ENCODE measurements at regions not wholly inside any gene's neighbourhood (a gene's known extent, or its start where the extent isn't known, plus 50 kb on each side); places are given as distances from the start of the nearest gene placed in this dataset.

GRCh38 chr3:87175732-87176131 is 51.4 kb upstream of the CHMP2B start:
- no peak for DNase-seq (ENCODE audit: low spot score)

GRCh38 chr3:87173776-87174175 is 53.3 kb upstream of the CHMP2B start:
- no peak for DNase-seq (ENCODE audit: low spot score)

- DNase-seq (ENCODE audit: low spot score), result no peak
Measured at GRCh38 chr3:87173071-87173470, 54.0 kb upstream of the CHMP2B start.

DNA sequence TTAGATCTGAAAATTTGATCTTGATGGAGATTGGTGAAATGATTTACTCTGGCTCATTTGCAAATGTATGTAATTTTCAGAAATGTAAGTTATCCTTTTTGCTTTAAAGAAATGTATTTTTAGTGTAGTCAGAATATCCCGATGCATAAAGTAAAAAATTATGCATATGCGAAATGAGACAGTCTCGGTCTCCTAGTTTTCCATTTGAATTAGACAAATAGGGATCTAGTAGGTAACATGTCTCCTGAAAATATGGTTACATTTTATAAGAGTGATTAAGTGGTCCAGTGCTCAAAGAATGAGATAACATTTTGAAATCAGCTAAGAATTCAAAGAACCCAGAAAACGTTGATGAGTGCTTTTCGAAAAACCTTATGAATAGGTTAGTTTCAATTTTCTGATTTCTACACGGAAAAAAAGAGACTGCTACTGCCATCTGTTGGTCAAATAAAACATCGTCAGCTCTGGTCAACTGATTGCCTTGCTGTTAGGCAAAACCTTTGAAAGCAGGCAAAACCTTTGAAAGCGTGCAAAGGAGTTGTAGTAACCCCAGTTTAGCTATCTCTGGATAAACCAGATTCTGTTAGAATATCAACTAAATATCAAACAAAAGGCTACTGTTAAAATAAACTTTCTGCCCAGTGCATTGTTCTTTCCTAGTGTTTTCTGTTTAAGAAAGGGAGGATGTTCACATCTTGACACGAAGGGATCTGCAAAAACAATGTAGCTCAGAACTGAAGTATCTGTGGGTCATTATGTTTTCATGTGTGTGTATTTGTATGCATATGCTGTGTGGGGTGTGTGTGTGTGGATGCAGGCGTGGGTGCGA is 59.3 kb upstream of the CHMP2B start:
- peak; percentile 56 for DNase-seq (ENCODE audit: low spot score)

DNA sequence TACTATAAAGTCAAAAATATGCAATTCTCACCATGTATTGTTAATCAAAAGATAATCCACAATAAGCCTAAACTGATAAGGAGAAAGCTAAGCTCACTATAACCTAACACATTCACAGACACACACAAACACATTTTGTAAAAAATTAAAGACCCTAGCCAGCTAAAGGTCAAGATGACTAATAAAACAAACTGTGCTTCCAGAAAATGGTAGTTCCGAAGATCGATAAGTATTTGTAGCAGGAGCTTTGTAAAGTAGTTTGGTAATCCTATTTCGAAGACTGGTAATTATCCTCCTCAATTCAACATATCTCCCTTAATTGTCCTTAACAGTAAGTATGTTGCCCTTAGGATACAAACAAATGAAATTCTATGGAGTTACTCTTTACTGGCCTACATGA is 62.9 kb upstream of the CHMP2B start:
- no peak for DNase-seq (ENCODE audit: low spot score)

- no peak for DNase-seq (ENCODE audit: low spot score)
Measured at GRCh38 chr3:87161851-87162250, 65.3 kb upstream of the CHMP2B start.

DNA sequence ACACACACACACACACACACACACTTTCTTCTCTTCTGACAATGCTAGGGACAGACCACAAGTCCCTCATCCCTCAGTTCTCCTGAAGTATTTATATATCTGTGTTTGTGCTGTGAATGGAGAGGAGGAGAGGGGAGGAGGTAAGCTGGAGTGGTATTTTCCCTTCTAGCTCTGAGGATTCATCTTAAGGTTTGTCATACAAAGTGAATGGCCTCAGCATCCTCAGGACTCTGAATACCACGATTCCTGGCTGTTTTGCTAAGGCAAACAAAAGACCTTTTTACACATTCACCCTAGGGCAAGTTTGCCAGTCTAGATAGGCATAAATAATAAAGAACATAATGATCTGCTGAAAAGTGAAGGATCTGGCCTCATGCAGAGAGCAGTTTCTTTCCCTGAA is 65.7 kb upstream of the CHMP2B start:
- no peak for DNase-seq (ENCODE audit: low spot score)

DNA sequence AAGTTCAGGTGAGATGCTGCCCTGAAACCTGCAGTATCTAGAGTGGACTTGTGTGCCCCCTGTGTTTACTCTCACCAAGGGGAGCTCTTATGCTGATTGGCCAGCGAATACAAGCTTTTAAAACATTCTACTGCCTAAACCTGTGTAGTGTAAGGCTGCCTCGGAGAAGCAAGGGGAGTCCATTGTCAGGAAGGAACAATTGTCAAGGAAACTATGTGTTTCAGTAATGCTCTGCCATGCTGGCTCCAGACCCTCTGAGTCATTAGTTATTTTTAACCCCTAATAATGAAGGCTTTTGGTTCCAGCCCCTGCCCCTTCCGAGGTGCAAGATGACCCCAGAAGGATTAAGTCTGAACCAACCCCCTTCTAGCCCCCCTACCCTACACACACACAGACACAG is 66.1 kb upstream of the CHMP2B start:
- no peak for DNase-seq (ENCODE audit: low spot score)

DNA sequence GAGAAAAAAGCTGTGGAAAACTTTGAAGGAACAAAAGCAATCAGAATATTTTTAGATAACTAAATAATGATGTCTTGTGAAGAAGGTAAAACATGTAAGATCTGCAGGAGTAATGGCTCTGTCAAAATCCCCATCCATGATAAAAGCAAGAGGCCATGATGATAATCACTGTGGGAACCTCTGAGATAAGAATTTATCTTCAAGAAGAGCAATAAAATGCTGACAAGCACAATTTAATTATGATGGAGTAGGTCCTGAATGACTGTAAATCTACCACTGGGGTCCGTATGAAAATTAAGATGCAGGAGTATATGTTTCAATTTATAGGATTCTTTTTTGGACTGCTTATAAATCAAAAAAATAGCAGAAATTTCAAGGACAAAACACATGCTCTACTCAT is 68.3 kb upstream of the CHMP2B start:
- DNase-seq (ENCODE audit: low spot score), result no peak

DNA sequence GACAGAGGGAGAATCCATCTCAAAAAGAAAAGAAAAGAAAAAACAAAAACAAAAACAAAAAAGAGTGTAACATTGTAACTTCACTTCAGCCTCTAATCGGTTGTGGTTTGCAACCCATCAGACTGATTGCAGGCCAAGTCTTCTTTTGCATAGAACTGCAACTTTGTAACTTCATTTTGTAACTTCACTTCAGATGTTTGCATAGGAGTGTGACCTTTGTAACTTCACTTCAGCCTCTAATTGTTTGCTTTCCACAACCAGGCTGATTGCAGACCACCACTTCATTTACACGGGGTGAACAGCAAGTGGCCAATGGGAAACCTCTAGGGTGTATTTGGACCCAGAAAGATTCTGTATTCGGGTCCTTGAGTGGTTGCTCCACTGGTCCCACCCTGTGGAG is 79.1 kb upstream of the CHMP2B start:
- DNase-seq (ENCODE audit: low spot score), result no peak

DNA sequence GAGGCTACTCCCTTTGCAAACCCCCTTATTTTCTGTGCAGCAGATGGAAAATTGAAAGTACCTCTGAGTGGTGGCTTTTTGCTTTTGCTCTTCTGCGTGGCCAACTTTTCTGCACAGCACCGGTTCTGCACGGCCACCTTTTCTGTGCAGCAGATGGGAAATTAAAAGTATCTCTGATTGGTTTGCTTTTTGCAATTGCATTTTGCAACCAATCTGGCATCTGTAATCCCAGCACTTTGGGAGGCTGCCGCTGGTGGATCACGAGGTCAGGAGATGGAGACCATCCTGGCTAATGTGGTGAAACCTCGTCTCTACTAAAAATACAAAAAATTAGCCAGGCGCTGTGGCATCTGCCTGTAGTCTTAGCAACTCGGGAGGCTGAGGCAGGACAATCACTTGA is 79.5 kb upstream of the CHMP2B start:
- no peak for DNase-seq (ENCODE audit: low spot score)

DNA sequence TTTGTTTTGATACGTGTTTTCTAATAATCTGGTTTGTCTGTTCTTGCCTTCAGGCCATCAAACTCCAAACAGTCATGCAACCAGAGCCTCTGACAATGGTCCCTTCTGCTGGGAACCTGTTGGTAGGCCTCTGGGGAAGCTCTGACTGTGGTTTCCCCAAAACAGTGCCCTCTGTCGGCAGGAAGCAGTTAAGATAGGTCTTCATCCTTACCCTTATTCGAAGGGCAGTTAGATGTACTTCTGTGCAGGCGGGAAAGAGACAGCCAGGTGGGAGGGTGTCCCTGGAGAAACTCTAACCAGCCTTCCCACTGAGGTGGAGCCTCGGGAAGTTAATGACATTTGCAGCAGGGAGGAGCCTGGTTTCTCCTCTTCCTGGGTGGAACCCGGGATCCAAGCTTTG is 81.6 kb upstream of the CHMP2B start:
- DNase-seq (ENCODE audit: low spot score), result peak; percentile 44

- no peak for DNase-seq (ENCODE audit: low spot score)
Measured at GRCh38 chr3:87136066-87136596, 91.0 kb upstream of the CHMP2B start.

DNA sequence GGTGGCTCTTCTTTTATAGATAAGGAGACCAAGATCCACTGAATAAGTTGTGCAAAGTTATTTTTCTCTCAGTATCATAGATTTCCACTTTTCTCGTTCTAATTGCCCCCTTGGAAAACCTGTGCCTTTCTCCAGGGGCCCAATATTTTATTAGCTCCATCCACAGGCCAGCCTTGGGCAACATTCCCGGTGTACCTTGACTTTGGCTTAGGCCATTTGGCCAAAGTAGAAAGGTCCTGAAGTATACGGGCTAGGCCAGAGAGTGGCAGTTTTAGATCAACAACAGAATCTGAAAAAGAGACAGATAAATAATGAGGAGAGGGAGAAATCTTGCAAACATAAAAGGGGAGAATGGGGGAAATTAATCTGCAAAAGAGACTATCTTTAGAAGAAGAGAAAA is 91.7 kb upstream of the CHMP2B start:
- no peak for DNase-seq (ENCODE audit: low spot score)

- DNase-seq (ENCODE audit: low spot score), result no peak
Measured at GRCh38 chr3:87132801-87133200, 94.3 kb upstream of the CHMP2B start.

DNA sequence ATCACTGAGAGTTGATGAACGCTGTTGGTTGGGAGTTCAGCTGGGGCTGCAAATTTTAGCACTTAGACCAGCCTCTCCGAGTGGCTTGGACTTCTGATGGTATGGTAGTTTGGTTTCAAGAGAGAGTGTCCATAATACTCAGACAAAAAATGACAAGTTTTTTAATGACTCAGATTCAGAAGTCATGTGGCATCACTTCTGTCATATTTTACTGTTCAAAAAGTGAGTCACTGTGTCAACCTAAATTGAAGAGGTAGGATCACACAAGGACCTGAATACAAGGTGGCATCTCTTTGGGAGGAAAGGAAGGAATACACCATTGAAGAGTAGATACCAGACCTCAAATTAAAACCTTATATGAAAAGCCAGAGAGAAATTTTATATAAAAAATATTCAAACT is 99.1 kb upstream of the CHMP2B start:
- no peak for DNase-seq (ENCODE audit: low spot score)

DNA sequence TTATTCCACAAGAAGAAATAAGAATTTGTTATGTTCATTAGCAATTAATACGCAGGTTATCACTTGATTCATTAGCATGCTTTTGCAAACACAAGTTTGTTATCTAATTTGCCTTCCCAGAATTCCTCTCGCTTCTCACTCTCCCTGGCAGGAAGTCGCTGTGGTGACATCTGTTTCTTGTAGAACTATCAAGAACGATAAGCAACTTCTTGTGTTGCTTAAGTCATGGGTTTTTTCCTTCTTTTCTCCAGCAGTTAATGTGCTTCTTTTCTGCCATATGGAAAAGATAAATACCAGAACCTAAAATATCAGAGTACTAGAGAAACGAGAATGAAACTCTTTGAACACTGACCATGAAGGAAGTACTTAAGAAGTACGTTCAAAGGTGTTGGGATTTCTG is 99.8 kb upstream of the CHMP2B start:
- DNase-seq (ENCODE audit: low spot score), result no peak

DNA sequence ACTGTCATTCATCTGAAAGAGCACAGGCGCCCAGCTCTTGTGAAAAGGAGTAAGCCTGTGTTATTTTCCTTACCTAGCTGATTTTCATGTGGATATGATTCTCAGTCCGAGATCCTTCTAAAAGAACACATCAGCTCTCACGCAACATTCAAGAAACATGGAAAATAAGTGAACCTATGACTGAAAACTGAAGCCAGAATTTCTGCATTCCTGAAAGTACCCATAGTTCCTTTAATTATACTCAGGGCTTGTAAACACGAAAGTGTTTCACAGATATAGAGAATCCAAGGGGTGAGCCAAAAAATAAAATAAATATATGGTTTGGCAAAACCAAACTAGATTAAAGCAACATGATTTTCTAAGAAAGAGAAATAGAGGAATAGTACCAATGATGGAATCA is 100.8 kb upstream of the CHMP2B start:
- no peak for DNase-seq (ENCODE audit: low spot score)

GRCh38 chr3:87125116-87125515 is 102.0 kb upstream of the CHMP2B start:
- no peak for DNase-seq (ENCODE audit: low spot score)

- DNase-seq (ENCODE audit: low spot score), result no peak
Measured at GRCh38 chr3:87122766-87123165, 104.3 kb upstream of the CHMP2B start.

- DNase-seq (ENCODE audit: low spot score), result no peak
Measured at GRCh38 chr3:87121856-87122255, 105.3 kb upstream of the CHMP2B start.

GRCh38 chr3:87120881-87121280 is 106.2 kb upstream of the CHMP2B start:
- no peak for DNase-seq (ENCODE audit: low spot score)

DNA sequence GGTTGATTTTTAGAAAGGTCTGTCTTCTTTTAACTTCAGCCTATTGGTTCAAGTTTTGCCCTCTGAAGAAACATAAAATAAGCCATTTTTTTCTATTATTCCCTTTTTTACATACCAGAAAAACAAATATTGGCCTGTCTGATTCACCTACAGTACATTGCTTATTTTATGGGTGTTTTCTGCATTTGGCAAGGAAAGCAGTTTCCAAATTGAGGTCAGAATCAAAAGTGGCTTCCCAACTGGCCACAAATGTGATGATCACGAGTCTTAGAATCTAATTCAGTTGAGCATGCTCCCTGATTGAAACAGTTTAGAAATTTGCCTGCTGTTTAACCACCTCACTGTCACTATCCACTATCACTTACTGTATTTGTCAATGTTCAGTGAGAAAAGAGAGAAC is 106.9 kb upstream of the CHMP2B start:
- no peak for DNase-seq (ENCODE audit: low spot score)

DNA sequence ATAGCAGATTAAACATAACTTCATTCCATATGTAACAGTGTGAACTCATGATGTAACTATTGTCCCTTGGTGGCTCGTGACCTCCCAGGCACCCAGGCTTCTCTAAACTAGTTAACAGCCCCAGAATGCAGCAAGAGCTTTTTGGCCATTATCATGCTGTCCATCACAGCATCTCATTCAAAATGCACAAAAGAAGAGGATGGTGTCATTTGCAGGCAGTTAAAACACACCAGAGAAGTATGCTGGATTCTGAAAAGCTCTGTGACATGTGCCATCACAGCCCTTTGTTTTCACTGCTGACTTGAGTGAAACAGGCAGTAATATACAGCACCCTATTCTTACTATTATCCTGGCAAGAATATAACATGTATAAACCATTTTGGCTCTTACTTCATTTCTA is 117.6 kb upstream of the CHMP2B start:
- no peak for DNase-seq (ENCODE audit: low spot score)

Data from A172 (cell line).